ENCODE measurements at regions not wholly inside any gene's neighbourhood (a gene's known extent, or its start where the extent isn't known, plus 50 kb on each side); places are given as distances from the start of the nearest gene placed in this dataset.
A peak's percentile ranks its signal among the peaks of the same experiment; 100 is the strongest.

DNA sequence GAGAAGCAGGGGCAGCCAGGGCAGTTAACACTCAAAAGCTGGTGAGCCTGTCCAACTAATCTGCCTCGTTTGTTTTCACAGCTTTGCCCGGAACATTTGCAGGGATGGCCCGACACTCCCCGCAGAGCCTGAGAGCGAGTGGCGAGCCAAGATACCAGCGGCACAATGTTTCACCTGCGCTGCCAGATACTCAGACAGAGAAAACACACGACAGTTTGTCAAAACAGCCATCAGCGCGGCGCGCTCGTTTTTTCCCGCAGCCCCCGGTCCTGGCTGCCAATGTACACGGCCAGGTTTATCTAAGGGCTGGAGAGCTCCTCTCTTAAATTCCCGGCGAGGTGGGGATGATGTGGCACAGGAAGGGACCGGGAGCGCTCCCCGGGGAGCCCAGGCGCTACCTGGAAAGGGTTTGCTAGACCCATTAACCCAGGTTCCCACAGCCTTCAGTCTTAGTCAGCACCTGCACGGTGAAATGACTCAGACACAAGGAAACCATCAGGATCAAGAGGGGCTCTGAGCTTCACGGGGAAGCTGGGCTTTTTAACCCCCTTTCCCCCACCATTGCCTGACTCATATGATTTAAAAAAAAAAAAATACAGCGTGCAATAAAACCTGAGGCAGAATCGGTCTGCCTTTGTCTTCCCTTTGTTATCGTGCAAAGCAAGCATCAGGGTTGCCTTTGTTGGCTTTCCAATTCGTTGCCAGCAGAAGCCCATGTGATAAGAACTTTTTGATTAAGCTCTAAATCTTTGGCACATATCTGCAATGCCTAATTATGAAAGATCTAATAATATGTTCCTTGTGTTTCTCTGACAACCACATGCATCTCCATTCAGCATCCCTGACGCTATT is 186.2 kb downstream of the EFNB2 start:
- DNase-seq = peak; percentile 89

DNA sequence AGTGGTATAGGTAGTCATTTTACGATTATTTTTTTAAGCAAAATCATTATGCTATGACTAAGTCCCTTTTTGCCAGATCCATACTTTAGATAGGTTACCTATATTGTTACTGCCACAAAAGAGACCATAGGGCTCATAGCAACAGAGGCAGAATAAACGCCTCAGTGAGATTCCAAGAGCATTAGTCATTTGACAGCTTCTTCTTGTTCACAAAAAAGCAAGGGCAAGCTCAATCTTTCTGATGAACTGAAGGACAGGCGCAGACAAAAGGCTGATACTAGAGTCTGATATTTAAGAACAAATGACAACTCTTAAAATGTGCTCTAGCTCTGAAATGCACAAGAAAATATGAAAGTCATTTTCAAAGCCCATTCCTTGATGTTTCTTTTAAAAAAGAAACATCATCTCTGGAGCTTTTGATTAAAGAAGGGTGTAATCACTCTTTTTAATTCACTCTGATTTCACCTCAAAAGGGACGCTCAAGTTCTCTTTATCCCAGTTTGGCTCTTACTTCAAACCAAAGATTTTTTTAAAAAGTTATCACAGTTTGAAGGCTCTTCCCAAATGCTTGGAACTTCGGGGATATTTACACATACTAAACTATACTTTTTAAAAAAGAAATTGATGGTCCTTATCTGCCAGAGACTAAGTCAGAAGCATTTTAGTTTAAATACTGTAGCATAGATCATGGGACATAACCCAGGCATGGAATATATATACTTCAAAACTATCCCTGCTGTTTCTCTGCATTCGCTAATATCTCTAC is 187.2 kb downstream of the EFNB2 start:
- peak; percentile 18 for DNase-seq

DNA sequence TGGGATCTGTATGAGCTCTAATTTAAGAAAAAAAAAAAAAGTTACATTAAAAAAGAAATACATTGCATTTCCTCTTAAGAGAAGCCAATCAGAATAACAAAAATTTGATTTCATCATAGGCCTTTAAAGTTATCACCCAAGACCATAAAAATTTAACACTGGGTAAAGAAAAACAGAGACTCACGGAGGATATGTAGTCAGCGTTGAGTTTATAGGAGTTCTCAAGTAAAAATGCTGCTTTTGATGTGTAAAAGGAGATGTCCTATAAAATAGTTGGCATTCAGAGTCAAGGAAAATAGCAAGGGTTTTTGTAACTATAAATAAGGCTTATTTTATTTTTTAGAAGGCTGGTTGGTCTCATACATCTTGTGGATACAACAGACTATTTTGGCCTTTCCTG is 191.1 kb downstream of the EFNB2 start:
- no peak for DNase-seq

DNA sequence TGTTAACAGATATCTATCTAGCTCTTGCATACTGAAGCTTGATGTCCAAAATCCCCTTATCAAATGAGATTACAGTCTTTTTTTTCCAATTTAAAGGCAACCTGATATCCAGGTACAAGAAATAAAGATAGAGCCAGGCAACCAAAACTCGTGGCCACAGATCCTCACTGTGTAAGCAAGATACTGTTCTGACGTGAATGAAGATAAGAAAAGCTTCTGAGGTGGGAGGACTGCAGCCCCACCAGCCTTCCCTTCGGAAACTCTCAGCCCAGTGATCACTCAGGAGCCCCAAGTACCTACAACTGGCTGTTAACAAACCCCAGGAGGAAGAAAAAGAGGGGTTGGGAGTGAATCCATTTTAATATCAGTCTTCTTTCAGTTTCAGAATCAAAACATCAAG is 191.6 kb downstream of the EFNB2 start:
- DNase-seq = no peak

DNA sequence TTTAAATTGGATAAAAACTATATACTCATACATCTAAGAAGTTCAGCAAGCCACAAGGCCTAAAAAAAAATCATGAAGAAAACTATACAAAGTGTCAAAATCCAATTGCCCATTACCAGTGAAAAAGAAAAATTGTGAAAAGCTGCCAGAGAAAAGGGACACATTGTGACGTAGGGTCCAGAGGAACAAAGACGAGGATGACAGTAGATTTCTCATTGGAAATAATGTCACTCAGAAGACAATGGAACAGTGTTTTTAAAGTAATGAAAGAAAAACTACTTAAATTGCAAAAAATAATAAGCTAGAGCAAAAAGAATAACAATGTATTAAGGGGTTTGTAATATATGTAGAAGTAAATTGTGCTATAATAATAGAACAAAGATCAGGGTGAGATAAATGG is 195.2 kb downstream of the EFNB2 start:
- no peak for DNase-seq

DNA sequence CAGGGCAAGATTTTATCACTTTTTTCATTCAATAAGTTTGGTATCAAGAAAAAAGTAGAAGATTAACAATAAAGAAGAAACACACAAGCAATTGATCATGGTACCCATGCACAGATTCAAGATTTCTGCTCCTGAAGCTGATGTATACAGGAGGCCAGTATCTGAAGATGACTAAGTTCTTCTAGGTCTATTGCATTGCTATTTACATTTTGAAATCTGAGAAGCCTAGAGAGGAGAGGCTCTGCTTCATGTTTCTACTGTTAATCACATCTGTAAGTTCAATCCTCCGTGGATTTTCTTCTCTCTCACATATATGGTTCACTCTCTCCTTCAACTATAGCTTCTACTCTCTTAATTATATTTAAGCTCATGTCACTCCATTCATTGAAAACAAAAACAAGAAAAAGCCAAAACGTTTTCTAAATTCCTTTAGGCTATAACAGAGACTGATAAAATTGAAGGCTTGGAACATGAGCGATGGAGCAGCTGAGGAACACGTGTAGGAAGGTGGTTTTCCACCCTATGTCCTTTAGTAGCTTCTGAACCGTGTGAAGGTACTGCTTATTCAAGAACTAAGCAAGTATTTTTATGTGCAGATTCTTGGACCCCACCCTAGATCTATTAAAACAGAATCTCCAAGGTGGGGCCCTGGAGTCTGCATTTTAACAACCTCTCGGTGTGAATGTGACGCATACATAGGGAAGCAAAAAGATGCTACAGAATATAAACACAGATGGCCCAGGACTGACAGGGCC is 198.2 kb downstream of the EFNB2 start:
- no peak for DNase-seq

DNA sequence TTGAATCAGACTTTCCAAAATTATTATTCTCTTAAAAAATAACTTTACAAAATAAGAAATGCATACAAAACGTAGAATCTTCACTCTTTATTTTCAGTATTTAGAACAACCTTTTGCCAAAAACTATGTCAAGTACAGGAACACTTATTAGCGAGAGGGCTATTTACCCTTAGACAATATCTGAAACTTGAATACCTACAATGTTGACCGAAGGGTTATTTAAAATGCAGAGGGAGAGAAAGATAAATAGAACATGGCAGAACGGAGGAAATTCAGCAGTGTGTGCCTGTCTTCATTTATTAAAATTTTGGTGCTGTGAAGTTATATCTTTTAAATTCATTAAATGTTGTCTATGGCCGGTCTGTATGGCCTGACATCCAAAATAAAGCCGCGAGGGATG is 198.8 kb downstream of the EFNB2 start:
- DNase-seq = peak; percentile 37

DNA sequence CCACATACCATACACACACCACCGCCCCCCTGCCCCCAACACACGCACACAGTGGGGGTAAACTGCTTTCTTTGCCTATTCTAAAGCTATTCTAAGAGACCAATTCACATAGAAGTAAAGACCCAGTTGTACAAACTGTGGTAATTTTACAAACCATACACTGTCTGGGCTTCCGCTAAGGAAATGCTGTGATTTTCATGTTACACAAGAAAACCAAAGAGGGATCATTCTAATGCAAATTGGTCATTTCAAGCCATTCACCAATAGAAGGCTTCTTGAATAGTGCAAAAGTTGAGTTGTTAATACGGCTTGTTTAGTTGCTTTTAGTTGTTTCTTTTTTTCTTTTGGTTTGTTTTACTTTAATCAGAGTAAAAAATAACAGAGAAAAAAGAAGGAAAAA is 202.8 kb downstream of the EFNB2 start:
- DNase-seq = no peak

DNA sequence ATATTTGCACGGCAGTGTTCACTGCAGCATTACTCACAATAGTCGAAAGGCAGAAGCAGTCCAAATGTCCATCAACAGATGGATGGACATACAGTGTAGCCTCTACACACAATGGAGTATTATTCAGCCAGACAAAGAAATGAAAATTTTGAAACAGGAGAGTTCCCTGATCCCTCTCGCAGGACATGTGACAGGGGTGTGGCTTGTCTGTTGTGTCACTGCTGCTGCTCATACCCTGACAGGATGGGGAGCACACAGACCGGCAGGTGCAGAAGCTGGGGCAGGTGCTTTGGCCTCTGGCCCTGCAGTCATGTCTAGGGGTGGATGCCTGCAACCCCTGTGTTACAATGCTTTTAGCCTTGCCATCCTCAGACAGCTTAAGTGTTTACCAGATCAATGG is 204.3 kb downstream of the EFNB2 start:
- DNase-seq = no peak

DNA sequence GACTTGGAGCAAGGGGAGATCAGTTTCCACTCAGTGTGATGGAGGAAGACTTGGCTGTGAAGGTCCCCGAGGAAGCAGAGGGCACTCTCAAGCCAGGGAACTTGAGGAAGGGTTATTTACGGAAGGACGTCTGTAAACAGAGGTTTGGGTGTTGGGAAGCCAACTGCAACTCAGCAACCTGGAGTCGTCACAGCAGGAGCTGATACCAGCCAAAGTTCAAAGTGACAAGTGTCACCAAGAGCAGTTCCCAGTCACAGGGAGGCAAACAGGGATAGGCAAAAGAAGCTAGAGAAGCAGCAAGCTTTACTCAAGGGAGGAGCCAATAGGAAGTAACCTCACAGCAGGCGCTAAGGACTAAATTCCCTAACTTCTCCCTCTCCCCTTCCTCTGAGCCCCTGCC is 205.5 kb downstream of the EFNB2 start:
- no peak for DNase-seq

DNA sequence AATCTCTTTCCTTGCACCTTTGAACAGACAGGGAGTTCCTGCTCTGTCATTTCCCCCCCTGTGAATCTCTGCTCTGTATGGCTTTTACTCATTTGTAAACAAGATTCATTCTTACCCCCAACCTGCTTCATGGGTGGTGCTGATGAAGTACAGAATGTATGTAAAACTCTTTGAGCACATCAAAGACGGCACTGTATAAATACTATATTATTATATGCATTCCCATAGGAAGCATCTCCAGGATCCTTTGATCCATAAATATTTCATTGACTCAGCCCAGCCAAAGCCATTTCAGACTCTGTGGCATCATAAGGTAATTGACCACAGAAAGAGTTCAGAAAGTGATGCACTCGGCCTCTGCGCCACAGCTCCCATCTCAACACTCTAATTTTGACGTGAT is 208.7 kb downstream of the EFNB2 start:
- DNase-seq = no peak

DNA sequence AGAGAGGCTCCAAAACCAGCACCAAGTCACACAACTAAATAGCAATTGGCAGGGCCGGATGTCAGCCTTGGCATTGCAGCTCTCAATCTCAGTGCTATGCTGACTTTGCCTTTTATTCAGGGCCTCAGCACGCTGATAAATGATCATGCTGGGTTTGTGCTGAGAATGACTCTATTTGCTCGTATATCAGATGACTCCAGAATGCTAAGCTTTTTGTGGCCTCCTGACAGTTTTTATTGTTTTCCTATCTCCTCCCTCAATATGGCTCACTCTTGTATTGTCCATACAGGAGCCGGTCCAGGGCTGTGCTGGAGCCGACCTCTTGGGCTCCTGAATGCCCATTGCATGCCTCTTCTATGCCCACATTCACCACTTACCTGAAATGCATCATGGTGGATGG is 211.0 kb downstream of the EFNB2 start:
- no peak for DNase-seq

DNA sequence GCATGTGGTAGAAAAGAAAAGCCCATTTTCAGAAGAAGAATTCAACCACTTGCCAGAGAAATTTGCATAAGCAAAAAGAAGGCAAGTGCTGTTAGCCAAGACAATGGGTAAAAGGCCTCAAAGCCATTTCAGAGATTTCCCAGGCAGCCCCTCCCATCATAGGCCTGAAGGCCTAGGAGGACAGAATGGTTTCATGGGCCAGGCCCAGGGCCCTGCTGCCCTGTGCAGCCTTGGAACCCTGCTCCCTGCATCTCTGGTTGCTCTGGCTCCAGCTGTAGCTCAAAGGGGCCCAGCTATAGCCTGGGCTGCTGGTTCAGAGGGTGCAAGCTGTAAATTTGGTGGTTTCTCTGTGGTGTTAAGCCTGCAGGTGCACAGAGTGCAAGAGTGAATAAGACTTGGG is 212.8 kb downstream of the EFNB2 start:
- DNase-seq = no peak

DNA sequence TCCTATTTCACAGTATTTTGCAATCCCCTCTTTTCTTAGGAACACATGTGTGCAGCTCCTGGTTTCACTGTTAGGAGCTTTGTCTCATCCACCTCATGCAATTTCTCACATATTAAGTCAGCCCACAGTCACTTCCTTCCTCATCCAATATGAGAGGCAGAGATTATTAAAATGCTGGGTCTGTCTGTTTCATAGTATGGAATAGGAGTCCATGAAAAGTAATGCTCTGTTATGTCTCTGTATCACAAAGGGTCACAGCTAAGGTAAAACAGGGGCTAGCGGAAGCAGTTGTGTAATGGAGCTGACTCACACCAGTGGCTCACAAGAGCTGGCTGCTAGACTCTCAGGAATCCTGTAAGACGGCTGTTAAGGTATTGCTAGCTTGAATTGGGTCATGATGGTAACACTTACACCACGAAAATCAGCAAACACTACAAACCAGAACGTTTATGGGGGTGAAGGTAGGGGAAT is 216.5 kb downstream of the EFNB2 start:
- DNase-seq = no peak

DNA sequence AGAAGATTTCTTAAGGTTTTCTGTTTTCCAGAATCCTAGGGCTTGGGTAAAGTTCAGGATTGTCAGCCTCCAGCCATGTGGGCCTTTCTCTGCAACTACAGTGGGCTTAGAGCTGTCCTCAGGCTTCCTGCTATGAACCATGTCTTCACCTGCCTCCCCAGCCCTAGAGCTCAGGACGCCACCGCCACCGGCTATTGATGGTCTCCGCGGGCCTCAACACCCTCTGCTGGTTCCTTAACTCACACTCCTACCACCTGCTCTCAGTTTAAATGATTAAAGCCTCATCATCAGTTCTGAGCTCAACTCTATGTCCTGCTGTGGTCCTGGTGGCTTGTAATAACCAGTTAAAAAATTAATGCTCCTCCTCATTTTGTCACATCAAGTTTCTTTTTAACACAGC is 221.0 kb downstream of the EFNB2 start:
- no peak for DNase-seq

DNA sequence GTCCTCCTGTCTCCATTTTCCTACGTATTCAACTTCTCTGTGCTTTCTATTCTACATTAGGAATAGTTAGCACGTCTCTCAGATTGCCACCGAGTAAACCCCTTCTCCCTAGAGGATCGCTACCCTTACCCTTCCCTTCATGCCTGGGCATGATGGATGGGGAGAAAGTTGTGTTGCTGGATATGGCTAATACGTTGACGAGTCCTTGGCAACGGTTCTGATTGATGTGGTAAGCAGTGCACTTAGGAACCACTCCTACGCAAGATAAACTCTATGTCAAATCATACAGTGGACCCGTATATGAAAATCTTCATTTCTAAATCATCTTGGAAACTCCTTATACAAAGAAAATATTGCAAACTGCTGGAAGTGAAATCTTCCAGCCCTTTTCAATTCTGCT is 224.5 kb downstream of the EFNB2 start:
- DNase-seq = no peak

DNA sequence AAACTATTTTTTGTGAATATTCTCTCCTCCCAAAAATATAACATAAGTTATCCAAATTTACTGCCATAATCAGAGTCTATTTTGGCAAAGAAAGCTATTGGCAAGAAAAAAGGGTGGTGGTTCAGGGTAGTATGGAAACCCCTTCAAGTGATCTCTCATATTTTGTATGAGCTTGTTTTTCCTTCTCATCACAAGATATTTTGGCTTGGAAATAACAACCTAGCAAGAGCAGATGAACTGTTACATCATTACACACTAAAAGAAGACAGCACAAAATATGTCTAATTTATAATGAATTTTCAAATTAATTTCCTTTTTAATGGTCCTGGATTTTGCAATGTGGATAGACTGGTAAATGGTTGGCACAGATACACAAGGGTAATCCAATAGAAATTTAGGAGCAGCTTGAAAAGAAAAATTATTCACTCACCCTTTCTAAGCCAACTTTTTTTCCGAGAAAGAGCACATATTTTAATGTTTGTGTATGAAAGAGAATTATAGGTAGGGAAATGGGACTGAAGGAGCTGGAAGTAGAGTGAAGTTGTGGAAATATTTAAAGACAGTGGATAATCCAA is 225.1 kb downstream of the EFNB2 start:
- no peak for DNase-seq

DNA sequence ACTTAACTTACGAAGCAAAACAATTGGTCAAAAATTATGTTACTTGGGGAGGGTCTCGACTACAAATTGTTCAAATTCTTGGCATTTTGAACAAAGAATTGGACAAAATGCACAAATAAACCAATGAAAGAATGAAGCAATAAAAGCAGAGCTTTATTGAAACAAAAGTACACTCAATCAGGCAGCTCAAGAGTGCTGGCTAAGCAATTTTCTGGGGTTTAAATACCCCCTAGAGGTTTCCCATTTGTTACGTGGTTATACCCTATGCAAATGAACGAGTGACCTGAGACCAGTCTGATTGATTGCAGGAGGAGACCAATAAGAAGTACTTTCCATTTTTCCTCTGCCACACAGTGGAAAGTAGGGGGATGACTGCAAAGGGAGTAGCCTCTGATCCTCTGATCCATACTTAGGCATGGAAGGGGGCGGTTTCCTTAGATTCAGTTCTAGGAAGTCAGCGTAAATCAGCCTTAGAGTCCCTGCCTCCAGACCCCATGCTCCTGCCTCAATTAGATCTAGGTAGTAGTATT is 228.6 kb downstream of the EFNB2 start:
- DNase-seq = no peak

DNA sequence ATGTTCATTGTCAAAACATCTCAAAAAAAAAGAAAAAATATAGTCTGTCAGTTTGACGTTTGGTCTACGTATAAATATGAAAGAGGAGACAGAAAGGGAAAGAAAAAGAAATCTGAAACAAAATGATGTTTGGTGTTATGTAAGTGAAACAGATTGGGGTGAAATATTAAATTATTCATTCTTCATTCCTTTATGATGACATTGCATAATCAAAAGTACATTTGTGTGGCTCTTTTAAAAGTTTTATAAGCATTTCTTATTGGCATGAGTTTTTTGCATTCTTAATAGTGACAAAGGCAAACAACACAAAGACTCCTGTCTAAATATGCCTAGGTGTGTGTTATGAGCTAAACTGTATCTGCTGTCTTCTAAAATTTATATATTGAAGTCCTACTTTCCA is 232.6 kb downstream of the EFNB2 start:
- no peak for DNase-seq

DNA sequence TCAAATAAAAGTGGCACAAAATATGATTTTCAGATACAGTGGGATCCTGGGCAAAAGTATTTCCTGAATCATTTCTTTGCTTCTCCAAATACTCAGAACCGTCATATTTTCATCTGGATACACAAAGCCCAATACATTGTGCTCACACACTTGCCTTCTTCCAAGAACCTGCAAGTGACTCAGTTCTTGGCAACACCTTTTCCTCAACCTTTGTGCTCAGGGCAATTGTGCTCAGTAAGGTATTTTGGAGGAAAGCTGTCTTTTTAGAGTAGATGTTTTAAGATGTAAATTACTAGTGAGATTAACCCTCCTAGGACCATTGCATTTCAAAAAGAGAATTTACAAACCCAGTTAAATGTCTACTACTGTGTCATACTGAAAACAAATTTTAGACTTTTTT is 233.5 kb downstream of the EFNB2 start:
- DNase-seq = no peak

DNA sequence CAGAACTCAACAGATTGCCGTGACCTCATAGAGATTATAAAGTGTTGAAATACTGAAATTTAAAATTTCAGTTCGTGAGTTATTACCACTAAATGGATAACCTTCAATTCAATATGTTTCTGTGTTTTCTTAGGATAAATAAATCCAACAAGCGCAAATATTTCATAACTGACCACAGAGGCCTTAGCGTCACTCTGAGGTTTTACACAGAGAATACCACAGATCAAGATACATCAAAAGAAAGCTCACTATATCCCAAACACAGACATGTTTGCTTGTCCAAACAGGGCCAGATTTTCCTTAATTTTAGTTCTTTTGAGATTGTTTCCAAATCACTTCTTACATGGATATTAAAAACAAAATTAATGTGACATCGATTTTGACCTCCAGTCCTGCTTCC is 235.8 kb downstream of the EFNB2 start:
- no peak for DNase-seq

DNA sequence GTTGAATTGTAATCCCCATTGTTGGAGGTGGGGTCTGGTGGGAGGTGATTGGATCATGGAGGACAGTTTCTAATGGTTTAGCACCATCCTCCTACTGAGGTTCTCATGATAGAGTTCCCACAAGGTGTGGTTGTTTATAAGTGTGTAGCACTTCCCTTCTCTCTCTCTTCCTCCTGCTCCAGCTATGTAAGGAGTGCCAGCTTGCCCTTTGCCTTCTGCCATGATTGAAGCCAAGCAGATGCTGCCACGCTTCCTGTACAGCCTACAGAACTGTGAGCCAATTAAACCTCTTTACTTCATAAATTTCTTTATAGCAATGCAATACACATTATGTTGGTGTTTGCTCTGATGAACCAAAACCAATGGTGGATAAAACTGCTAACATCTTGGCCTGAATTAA is 238.2 kb downstream of the EFNB2 start:
- no peak for DNase-seq

DNA sequence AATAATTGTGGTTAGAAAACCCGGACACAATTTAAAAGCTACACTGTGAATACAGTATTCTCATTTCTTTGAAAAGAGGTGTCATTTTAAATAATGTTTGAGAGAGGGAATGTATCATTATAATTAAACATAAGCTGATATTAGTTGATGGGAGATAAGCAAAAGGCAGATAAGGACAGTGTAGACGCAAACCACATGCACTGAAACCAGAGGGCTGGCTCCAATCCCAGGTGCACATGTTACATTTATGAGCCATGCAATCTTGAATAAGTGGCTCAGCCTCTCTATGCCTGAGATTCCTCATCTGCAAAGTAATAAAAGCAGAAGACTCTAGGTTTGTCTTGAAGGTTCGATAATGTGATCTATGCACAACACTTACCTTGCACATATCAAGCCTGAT is 238.7 kb downstream of the EFNB2 start:
- DNase-seq = no peak

Measured in NCI-H345 (cell line).